DMS 273 (cell line): ENCODE measurements at regions not wholly inside any gene's neighbourhood (a gene's known extent, or its start where the extent isn't known, plus 50 kb on each side); places are given as distances from the start of the nearest gene placed in this dataset.
"Not testable (repeated sequence)": the region's sequence is repeated elsewhere in the genome, so short reads cannot be mapped to it uniquely, and the experiment has no call there.

Experiments used
- DNase-seq: peaks from one replicate; lab custom pipeline; 2025; ENCODE audit not compliant: unreplicated experiment; lab: John Stamatoyannopoulos, UW

GRCh38 chr6:3619800-3620199, 131.7 kb downstream of the PXDC1 start:
- DNase-seq, result no peak

- DNase-seq, result no peak
Observed at GRCh38 chr6:3619201-3619600, 132.3 kb downstream of the PXDC1 start.

DNA sequence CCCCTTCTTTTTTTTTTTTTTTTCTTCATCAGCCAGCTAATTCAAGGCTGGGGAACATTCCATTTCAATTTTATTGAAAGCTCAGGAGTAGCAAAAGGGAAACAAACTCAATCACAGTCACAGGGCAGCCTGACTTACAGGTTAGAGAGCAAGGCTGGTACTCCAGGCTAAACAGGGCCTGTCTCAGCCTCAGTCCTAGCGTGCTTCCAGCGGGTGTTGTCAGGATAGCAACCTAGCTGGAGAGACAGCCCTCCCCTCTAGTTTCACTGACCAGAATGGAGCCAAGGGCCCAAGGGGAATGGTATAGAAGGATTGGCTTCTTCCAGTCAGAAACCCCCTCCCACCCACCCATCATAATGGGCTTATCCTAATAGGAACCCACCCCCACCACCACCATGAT, 132.9 kb downstream of the PXDC1 start:
- DNase-seq, result no peak

DNA sequence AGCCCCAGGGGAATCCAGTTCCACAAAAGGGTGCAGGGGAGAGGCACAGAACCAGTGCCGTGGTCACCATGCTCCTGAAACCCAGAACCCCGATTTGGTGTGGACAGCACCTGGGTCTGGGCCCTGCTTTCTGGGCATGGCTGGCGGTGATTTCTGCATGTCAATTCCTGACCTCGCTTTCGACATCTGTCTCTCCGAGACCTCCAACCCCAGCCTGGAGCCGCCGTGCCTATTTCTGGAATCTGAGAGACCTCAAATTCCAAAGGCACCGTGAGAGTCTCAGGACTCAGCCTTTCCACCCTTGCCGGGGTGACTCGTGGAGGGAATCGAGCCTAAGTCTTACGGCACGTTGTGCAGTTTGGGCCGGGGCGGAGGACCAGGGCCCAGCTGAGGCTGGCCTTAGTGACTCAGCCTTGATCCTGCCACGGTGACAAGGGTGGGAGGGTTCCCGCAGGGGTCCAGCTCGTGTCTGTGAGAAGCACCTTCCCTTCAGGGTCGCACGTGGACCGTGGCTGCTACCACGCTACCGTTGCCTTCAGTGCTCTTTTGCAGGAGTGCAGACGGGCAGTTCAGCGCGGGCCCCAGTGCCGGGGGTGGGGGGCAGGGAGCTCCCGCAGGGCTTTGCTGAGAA, 133.7 kb downstream of the PXDC1 start:
- DNase-seq, result no peak

GRCh38 chr6:3617192-3617631, 134.3 kb downstream of the PXDC1 start:
- DNase-seq, result peak; percentile 20

- no peak for DNase-seq
Observed at GRCh38 chr6:3616565-3617176, 134.8 kb downstream of the PXDC1 start.

DNA sequence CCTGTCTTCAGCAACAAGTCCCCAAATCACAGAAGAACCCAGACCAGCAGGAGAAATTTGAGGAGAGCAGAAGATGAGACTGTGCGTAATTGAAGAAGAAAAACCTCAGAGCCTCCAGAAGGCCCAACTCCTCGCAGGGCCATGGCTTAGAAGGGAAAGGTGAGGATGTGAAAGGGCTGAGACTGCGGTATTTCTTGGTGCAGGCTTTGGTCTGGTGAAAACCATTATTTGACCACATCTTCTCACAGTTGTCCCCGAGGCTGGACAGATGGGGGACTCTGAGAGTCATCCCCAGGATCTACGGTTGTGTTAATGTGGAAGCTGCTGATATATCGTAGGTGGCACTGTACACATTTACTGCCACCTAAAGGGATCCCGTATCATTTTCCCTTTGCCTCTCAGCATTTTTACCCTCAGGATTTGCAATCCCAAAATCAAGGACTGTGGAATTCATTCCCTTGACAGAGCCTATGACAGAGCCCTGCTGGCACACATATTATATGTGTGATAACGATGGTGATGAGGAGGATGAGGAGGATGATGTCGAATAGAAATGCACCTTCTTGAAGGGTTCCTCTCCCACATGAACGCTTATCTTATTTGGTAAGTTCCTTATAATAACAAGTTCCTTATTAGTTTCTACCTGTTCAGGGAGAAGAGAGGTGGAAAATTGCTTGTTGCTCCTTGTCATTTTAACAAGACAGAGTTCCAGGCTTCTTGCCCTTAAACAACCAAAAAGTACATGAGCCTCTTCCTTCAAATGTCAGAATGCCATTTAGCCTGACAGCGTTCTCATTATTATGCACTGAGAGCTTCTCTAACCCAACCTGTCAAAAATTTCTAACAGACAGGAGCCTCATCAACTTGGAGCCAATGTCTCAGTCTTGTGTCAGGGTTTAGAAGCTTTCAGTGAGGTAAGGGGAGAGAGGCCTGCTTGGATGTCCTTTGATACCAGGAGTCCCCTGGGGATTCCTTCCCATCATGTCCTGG, 135.8 kb downstream of the PXDC1 start:
- DNase-seq, result no peak

DNA sequence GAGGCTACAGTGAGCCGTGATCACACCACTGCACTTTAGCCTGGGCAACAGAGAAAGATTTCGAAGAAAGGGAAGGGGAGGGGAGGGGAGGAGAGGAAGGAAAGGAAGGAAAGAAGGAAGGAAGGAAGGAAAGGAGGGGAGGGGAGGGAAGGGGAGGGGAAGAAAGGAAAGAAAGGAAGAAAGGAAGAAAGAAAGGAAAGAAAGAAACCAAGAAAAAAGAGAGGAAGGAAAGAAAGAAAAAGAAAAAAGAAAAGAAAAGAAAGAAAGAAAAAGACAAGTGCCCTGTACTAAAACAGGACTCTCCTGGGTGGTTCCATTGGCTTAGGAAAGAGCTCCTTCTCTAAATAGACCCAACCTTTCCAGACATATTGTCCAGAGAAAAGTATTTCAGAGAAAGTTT, 136.6 kb downstream of the PXDC1 start:
- no peak for DNase-seq

- not testable (repeated sequence) for DNase-seq
Observed at GRCh38 chr6:3613565-3613964, 137.9 kb downstream of the PXDC1 start.

GRCh38 chr6:3612341-3613041, 139.0 kb downstream of the PXDC1 start:
- peak; percentile 68 for DNase-seq

DNA sequence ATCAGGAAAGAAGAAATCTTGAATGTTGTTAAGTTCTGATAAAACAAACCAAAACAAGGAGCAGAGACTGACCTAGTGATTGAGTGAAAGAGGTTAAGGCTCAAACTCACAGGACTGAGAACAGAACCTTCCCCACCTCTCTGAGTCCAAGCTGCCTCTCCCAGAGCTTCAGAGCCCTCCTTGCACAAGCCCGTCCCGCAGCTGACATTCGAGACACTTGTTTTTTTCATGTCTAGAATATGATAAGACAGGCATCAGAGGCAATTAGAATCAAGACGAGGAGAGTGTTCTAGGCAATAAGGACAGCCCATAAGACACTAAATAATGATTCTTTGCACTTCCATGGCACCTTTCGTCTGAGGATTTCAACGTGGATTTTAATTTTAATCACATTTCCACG, 140.6 kb downstream of the PXDC1 start:
- peak; percentile 15 for DNase-seq

- no peak for DNase-seq
Observed at GRCh38 chr6:3610206-3610605, 141.3 kb downstream of the PXDC1 start.

- DNase-seq, result no peak
Observed at GRCh38 chr6:3609388-3609787, 142.1 kb downstream of the PXDC1 start.

DNA sequence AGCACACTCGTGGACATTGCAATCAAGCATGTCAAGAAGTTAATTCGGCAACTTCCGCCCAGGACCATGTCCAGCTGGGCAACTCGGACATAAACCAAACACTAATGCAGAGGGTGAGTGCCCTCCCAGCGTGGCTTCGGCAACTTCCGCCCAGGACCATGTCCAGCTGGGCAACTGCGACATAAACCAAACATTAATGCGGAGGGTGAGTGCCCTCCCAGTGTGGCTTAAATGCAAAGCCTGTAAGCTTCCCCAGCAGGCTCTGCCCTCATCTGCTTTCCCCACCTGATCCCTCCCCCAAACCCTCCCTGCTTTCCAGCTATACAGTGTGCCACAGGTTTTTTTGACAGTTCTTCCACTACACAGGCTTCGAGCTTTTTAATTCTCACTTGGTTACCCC, 143.4 kb downstream of the PXDC1 start:
- no peak for DNase-seq

GRCh38 chr6:3607599-3607998, 143.9 kb downstream of the PXDC1 start:
- DNase-seq, result no peak

DNA sequence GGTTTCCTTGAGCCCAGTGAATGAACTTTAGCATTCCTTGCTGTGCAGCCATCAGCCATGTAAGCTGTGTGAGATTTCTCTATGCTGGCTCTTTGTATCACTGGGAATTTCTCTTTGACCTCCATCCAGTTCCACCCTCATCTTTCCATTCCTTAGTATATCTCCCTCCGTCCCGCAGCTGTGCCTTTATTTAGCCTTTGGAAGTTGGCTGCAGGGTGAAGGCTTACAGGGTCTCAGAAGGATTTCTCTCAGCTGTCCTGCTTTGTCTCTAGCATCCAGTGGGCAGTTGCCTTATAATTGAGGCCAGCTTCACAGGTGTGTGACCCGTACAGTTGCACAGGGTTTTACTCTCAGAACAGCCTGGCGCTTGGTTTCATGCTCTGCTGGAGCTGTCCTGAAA, 144.3 kb downstream of the PXDC1 start:
- DNase-seq, result no peak

DNA sequence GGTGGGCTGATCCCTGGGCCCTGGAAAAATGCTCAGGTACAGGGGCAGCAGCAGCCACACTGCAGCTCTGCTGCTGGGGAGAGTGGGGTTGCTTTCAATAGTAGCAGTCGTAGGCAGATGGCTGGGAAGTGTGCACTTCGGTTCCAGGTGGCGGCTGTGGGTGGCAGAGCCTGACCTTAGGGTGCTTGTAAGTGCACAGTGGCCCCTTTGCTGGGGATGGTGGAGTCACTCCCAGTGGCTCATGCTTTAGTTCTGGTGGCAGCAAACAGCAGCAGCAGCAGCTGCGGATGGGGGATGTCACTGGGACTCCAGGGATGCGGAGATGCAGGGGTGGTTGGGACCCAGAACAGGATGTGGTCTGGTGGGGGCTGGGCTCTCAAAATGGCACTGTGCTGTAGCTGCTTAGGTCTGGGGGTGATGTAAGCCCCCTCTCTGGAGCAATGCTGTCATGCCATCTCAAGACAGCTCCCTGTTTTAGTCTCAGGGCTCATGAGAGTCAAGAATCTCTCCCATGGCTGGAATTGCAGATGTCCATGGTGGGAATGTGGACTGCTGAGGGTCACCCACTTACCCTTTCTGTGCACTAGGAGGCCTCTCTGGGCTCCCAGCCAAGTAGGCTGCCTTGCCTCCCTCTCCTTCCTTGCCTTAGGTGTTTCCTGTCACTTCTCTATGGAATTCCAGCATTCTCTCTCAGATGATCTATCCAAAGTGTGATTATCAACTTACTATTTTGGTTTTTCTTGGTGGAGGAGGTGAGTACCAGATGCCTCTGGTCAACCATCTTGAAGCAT, 146.7 kb upstream of the SLC22A23 start:
- DNase-seq, result peak; percentile 42

DNA sequence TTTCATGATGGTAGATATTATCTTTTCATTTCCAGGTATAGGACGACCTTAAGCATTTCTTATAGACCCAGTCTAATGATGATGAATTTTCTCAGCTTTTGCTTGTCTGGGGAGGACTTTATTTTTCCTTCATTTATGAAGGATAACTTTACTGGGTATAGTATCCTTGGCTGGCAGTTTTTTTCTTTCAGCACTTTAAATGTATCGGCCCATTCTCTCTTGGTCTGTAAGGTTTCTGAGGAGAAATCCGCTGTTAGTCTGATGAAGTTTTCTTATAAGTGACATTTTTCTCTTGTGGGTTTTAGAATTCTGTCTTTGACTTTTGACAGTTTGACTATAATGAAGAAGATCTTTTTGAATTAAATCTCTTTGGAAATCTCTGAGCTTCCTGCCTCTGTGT, 144.7 kb upstream of the SLC22A23 start:
- no peak for DNase-seq

GRCh38 chr6:3597500-3598064, 140.7 kb upstream of the SLC22A23 start:
- no peak for DNase-seq

GRCh38 chr6:3596766-3597165, 139.9 kb upstream of the SLC22A23 start:
- no peak for DNase-seq
